ENCODE measurements at regions not wholly inside any gene's neighbourhood (a gene's known extent, or its start where the extent isn't known, plus 50 kb on each side); places are given as distances from the start of the nearest gene placed in this dataset.
"Not testable (repeated sequence)": the region's sequence is repeated elsewhere in the genome, so short reads cannot be mapped to it uniquely, and the experiment has no call there.

DNA sequence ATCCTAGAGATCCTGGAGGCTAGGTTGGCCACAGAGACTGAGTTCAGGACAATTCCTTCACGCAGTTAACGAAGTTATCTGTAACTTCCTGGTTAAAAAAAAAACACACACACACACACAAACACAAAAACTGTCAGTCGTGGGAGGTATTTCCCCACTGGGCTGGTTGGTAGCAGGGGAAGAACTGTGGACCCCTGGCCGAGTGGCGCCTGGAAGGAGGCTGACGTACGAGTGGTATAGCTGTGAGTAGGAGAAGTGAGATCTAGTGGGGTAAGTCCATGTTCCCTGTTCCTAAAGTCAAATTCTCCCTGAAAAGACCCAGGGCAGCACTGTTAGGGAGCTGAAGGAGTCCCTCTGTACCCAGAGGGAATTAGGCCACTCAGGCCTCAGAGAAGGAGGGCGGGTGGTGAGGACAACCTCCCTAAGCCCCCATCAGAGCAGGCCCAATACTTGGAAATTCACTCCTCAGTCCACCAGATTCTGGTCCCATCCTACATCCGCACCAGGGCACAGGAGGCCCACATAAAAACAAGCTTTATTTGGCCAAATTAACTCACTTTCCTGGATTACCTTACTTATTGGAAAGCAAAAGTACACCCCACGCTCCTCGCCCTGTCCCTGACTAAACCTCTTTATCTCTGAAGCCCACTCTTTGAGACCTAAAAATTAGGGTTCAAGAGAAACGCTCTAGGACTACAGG is 108.3 kb upstream of the FOXD4L5 start:
- TF ChIP-seq, protein P1, sequence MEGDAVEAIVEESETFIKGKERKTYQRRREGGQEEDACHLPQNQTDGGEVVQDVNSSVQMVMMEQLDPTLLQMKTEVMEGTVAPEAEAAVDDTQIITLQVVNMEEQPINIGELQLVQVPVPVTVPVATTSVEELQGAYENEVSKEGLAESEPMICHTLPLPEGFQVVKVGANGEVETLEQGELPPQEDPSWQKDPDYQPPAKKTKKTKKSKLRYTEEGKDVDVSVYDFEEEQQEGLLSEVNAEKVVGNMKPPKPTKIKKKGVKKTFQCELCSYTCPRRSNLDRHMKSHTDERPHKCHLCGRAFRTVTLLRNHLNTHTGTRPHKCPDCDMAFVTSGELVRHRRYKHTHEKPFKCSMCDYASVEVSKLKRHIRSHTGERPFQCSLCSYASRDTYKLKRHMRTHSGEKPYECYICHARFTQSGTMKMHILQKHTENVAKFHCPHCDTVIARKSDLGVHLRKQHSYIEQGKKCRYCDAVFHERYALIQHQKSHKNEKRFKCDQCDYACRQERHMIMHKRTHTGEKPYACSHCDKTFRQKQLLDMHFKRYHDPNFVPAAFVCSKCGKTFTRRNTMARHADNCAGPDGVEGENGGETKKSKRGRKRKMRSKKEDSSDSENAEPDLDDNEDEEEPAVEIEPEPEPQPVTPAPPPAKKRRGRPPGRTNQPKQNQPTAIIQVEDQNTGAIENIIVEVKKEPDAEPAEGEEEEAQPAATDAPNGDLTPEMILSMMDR (IDR thresholded peaks at IDR 0.05; ENCODE audit: insufficient read depth, low read length, poor library complexity, severe bottlenecking), result not testable (repeated sequence)
- TF ChIP-seq EZH2phosphoT487 (conservative IDR thresholded peaks at IDR 0.05; ENCODE audit: low read length), result not testable (repeated sequence)
